HG02678 (cell line): ENCODE measurements at regions not wholly inside any gene's neighbourhood (a gene's known extent, or its start where the extent isn't known, plus 50 kb on each side); places are given as distances from the start of the nearest gene placed in this dataset.

Experiments
- ATAC-seq: cut with Tn5 transposase; IDR thresholded peaks from one replicate; pipeline ENCODE4 v1.9.1; 2021; ENCODE audit warnings: mild to moderate bottlenecking, moderate library complexity; ENCODE audit not compliant: unreplicated experiment

DNA sequence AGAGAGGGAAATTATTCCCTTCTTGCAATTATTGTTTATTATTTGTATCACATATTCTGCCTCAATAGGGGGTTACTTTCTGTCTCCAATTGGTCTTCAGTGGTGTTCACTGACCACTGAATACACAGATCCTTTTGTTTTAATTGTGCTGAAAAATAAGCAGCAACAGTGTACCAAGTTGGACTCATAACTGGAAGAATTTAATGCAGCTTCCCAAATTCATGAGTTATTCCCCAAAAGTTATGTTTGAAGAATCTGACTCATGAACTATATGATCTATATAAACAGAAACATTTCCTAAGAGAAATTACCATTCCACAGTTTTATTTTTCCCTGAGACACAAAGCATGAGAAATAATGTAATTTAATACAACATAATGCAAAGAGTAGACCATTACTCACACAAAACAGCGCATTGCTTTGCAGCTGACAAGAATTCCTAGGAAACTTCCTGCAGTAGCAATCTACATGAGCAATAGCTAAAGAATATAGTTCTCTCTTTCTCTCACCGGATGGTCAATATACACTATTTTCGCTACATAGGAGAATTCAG lies 479.2 kb downstream of the HTR7 start:
- no peak for ATAC-seq

DNA sequence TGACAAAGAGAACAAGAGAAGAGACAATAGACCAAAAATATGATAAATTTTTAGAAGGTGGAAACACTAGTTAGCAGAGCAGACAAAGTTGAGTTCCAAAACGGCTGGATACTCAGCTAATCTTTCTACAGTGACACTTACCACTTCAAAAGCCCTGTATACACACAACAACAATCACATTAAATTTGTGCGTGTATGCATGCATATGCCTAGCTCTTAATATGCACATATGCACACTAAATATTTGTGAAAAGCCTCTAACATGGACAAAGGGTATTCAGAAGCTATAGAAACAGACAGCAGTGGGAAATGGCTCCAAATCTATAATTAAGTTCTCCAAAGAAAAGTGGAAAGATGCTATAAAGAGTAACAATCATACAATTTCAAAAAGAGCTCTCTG lies 476.4 kb downstream of the HTR7 start:
- ATAC-seq = no peak

DNA sequence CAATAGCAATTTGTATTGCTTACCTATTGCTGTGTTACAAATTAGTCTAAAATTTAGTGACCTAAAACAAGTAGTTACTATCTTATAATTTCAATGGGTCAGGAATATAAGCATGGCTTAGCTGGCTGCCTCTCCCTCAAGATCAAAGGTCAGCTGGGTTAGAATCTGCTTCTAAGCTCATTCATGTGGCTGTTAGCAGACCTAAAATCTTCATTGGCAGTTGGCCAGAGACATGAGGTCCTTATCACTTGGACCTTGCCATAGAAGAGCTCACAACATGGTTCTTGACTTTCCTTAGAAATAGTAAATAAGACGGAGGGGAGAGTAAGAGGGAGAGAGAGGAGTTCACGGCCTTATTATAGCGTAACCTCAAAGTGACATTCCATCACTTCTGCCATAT lies 468.0 kb downstream of the HTR7 start:
- ATAC-seq = no peak

DNA sequence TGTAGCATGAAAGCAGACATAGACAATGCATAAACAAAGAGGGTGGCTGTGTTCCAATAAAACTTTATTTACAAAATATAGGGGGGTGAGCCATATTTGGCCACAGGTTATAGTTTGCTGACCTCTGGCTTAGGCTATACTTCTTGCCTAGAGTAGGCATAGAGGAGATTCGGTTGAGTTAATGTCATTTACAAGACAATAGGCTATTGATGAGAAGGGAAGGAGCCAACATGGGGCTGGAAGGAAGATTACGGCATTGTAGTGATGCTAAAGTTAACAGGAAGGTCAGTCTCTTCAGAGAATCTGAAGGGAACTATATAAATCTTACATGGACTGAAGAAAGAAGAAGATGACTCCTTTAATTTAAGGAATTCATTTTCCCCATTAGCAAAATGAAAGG lies 463.5 kb downstream of the HTR7 start:
- ATAC-seq = no peak

DNA sequence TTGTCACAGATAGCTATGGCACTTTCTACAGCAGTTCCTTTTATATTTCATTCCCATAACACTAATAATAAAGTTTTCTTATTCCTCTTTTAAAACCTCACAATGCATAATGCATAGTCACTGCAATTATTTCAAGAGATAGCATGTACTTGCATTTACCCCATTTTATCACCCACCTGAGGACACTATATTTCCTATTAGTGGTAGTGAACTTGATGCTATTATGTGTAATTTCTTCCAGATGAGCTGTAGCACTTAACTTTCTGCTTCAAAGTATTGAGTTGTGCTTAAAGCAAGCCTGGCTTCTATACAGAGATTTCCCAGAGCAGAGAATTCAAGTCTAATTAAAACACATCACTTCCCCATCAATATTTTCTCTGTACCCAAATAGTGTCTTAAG lies 461.1 kb downstream of the HTR7 start:
- no peak for ATAC-seq

DNA sequence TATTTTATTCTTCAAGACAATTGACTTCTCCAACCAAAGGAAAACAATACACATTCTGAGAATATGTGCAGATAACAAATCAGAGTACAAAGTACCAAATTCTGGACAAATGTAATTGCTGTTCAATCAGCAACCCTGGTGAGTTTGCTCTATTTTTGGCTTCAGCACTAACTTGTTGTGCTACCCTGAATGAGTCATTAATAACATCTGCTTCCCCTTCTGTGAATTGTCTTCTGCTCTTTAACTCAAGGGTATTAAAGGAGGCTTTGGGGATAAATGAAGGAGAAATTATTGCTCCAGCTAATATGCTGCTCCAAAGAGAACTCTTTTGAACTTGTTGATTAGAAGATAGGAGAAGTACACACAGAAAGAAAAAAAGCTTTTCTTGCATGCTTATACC lies 459.3 kb downstream of the HTR7 start:
- no peak for ATAC-seq

DNA sequence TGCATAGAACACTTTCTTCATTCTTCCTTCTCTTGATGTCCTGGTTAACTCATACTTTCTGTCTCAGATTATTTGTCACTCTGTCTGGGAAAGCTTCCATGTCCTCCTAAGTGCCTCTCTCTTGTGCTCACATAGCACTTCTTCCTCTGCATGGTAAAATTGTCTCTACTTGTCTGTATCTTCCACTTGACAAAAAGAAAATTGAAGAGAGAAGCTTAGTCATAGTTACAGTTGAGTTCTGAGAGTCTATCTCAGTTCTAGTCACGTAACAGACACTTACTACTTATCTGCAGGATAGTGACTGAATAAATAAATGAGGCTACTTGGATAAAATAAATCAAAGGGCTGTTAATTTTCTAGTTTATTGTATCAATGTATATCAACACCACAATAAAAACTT lies 458.1 kb downstream of the HTR7 start:
- ATAC-seq = no peak

DNA sequence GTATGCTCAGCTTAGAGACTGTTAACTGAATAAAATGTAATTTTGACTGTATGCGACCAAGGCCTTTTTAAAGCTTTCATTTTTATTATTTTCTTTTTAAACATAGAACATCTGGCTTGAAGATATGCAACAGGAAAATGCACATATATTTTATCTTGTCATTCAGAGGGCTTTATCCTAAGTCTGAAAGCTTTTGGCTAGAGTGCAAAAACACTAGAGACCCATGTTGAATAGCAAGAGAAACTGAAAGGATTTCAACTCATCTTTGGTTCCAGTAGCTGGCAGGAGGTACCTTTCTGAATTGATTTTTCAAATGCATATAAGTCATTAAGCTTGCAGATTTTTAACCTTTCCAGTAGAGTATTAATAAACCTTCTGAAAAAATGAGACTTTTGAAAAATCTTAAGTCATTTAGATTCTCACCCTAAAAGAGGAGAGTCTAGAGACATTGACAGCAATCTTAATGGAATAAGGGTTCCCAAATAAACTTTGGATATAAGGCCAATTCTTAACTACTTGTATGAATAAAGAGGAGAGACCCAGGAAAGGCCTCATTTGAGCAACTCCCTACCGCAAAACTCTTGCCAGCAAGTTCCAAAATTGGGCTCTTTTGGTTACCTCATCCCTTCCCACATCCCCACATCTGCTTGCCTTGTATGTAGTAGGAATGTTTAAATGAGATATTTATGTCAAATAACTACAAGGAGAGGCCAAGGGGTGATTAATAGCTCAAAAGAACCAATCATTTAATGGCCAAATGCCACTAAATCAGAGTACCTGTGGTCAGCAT lies 454.4 kb downstream of the HTR7 start:
- ATAC-seq = no peak

DNA sequence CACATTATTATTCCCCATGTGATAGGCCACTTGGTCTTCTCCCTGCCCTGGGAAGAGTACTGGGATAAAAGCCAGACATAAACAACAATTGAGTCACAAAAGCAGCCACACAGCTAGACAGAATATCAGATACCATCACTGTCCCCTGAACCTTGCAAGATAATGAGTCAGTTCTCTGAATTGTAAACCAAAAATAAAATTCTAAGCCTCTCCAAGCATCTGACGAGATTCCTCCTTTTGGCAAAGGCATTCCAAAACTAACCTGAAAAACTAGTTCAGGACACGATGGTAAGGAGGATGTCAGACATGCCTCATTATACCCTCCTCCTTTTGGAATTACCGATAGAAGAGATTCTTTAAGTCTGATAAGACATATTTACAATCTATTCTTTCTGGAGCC lies 450.7 kb downstream of the HTR7 start:
- no peak for ATAC-seq

DNA sequence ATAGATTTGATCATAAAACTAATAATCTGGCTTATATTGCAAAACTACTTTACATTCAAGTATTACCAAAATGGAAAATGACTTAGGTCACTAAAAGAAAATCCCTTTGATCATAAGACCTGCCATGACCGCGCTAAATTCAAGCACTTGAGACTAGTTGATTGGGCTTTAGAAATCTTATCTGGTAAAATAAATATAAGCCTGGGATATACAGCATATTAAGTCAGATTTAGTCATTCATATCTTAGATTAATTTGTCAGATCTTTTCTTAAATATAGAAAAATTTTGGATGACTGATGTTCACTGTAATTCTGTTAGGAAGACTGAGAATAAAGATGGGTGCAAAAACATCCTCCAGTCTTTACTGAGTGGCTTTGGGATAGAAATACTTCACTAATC lies 450.0 kb downstream of the HTR7 start:
- ATAC-seq = no peak

DNA sequence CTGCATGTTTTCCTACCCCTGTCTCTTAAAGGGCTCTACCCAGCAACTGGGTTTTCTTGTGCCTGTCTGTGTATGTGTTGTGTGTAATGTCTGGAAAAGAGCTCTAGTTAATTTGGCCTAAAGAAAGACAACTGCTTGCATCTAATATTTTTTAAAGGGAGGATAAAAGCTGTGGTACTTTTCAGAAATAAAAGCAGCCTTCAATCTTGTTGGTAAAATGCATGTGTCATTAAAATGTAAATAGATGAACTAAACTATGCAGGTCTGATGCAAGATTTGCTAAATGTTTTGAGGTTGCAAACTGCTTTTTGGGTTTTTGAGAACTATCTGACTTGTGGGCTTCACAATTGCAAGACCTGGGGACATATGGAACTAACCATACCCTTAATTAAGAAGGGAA lies 445.3 kb downstream of the HTR7 start:
- no peak for ATAC-seq

DNA sequence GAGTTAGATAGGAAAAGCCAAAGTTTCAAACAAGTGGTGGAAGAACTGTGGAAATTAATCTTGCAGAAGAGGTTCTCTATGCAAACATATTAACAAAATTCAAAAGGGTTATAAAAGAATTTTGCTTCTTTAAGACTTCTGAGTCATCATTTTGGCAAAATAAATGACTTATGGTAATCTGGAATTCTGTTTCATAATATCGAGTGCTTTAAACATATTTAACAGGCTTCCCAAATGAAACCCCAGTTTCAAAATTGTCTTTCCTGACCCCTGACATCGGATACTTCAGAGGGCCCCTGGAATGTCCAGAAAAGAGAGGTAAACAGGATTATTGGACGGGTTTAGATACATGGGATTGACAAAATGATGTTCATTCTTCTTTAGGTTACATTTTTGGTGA lies 444.6 kb downstream of the HTR7 start:
- no peak for ATAC-seq

DNA sequence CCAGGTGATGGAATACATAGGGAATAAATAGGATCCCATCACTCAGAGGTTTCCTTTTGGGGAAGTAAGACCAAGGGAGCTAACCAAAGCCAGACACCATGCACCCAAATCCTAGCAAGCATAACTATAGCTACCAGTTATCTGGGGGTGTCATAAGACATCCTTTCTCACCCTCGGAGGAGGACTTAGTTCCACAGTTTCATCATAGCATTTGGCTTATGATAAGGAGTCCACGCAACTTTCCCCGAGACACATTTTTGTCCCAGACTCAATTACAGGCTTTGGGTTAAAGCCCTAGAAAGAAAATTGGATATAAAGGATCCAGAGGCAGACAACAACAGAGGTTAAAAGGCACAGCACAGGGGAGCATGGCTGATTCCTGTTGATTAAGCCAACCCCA lies 442.9 kb downstream of the HTR7 start:
- ATAC-seq = no peak

DNA sequence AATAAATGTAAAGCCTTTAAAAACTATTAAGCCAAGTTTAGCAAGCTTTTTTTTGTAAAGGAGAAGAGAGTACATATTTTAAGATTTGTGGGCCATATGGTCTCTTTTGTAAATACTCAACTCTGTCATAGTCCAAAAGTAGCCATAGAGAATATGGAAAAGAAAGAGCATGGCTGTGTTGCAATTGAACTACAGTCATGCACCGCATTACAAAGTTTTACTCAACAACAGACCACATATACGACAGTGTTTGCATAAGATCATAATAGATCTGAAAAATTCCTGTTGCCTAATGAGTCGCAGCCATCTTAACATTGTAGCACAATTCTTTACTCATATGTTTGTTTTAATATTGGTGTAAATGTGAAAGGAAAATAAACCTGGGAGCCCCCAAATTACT lies 440.8 kb downstream of the HTR7 start:
- no peak for ATAC-seq

DNA sequence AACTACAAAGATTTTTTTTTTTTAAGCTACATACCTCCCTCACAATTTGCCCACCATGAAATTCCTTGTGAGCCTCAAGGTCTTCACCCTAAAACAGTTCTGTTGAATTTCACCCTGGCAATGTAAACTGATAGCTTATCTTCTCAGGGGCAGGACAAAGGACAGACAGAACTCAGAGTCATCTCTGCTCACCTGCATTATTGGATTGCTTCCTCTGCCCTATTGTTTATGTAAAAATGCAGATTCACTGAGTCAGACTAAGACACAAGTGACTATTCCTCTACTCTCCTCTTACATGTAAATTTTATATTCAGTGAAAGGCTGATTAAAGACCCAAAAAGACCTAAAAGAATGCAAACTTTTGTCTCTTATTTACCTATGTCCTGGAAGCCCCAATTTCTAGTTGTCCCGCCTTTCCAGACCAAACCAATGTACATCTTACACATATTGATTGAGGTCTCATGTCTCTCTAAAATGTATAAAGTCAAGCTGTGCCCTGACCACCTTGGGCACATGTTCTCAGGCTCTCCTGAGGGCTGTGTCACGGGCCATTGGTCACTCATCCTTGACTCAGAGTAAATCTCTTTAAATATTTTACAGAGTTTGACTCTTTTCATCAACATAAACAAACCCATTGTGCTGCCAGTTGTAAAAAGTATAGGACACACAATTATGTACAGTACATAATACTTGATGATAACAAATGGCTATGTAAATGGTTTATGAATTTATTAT lies 440.2 kb downstream of the HTR7 start:
- no peak for ATAC-seq

DNA sequence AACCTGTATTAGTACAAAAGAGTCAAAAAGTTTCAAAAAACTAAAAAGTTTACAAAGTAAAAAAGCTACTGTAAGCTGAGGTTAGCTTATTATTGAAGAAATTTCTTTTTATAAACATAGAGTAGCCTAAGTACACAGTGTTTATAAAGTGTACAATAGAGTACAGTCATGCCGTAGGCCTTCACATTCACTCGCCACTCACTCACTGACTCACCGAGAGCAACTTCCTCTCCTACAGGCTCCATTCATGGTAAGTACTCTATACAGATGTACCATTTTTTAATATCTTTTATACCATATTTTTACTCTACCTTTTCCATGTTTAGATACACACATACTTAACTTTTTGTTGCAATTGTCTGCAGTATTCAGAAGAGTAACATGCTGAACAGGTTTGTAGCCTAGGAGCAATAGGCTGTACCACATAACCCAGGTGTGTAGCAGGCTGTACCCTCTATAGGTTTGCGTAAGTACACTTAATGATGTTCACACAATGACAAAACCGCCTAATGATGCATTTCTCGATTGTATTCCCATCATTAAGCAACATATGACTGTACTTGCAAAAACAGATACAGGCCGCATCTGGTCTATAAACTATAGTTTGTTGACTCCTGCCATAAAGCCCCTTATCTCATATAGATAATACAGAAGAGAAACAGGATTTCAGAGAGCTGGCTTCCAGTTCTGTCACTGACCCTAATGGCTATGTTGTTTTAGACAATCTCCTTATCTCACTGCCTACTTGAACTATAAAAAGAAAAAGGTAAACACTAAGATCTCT lies 438.8 kb downstream of the HTR7 start:
- ATAC-seq = no peak

DNA sequence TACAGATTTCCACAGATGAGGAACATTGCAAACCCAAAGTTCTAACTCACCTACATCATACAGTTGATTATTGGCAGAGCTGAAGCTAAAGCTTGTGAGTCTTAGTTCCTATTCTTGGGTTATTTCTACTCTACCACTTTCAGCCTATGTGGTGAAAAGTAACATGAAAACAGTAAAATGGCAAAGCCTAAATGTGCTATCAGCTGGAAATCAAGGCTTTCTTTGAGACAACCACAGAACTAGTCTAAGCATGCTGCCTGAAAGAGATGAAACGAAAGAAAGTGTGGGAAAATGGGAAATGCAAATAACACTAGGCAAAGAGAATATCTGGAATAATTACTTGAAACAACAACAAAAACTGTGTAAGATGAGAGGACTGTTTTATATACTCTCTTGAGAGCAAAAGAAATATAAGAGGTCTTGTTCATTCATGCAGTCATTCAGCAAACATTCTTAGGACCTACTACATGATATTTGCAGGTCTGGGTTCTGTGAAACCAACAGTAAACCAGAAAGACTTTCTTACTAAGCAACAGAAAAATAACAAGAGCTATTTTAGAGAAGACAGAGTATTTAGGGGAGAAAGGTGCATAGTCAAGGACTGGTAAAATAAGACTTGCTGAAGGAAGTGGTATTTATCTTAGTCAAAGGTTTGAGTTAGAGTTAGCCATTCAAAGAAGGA lies 437.1 kb downstream of the HTR7 start:
- peak; percentile 69 for ATAC-seq

DNA sequence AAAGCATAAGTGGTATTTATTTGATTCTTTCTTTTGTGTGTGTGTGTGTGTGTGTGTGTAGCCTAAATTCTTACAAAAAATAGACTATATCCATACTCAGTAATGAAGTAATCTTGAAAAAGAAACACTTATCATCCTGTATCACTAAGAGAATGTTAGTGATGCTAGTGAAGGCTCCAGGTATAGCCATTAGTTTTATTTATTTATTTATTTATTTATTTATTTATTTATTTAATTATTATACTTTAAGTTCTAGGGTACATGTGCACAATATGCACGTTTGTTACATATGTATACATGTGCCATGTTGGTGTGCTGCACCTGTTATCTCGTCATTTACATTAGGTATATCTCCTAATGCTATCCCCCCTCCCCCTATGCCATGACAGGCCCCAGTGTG lies 436.0 kb downstream of the HTR7 start:
- ATAC-seq = no peak

DNA sequence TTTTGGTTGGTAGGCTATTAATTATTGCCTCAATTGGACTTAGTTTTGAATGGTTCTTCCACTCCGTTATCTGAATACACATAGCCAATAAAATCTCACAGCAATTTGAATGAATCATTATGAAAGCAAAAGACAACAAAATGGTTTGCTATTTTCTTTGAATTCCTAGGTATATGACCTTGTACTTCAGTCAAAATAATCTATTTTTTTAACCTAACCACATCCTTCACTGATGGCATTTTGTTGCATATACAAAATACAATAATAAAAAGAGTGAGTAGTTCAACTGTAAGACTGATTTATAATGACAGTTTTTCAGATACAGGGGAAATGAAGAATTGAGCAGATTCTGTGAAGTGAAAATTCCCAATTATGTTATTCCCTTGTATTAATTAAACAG lies 433.1 kb downstream of the HTR7 start:
- ATAC-seq = no peak

DNA sequence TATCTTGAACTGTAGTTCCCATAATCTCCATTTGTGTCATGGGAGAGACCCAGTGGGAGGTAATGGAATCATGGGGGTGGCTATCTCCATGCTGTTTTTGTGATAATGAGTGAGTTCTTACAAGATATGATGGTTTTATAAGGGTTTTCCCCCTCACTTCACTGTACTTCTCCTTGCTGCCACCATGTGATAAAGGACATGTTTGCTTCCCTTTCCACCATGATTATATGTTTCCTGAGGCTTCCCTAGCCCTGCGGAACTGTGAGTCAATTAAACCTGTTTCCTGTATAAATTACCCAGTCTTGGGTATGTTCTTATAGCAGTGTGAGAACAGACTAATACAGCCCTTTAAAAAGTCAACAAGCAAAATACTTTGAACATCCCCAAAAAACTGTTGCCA lies 427.7 kb downstream of the HTR7 start:
- ATAC-seq = no peak

DNA sequence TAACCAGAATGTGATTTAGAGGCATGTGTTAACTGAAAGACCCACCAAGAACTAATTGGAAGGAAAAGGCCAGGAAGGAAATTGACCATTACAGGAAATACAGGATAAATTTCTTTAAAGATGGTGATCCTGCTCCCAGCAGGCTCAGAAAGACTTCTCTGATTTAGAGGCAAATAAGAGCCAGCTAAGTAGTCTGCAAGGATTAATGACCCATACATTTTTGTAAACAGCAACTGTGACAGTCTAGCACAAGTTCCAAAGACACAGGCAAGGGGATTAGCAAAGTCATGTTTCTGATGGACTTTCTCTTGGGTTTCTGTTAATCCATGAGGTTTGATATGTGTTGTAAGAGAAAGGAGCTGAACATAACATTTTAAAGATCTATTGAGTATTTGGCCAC lies 425.0 kb downstream of the HTR7 start:
- no peak for ATAC-seq
